Activated CD4-positive, alpha-beta T cell treated with anti-CD3 and anti-CD28 coated beads, Interleukin-2, amount 10 ng/mL, durations not matched to agents 7 days and 5 days (primary cell): ENCODE measurements at regions not wholly inside any gene's neighbourhood (a gene's known extent, or its start where the extent isn't known, plus 50 kb on each side); places are given as distances from the start of the nearest gene placed in this dataset.

Experiments used
- CTCF ChIA-PET: fragments of 350-600 bp; sonication (Branson Sonifier 250); formaldehyde crosslinking; loops from one replicate; lab custom pipeline; 2021; ENCODE audit warnings: antibody characterized with exemption; lab: Charles Lee
- POLR2A ChIA-PET: fragments of 350-600 bp; sonication (Branson Sonifier 250); formaldehyde crosslinking; loops from one replicate; lab custom pipeline; 2021; ENCODE audit warnings: antibody characterized with exemption; lab: Charles Lee
- DNase-seq: peaks from one replicate; pipeline ENCODE4 v3.0.0-alpha.2; 2020
- H3K27ac Mint-ChIP-seq: one replicate; pipeline ENCODE4 v1.8.0; 2021; ENCODE audit warnings: mild to moderate bottlenecking, moderate library complexity, mixed read lengths
- H3K27me3 Mint-ChIP-seq: one replicate; pipeline ENCODE4 v1.8.0; 2021; ENCODE audit warnings: mixed read lengths
- H3K36me3 Mint-ChIP-seq: one replicate; pipeline ENCODE4 v1.8.0; 2021; ENCODE audit warnings: low read depth, mixed read lengths
- H3K4me1 Mint-ChIP-seq: one replicate; pipeline ENCODE4 v1.8.0; 2021; ENCODE audit warnings: mixed read lengths
- H3K4me3 Mint-ChIP-seq: one replicate; pipeline ENCODE4 v1.8.0; 2021; ENCODE audit warnings: mild to moderate bottlenecking, moderate library complexity, mixed read lengths
- H3K9me3 Mint-ChIP-seq: one replicate; pipeline ENCODE4 v1.8.0; 2021; ENCODE audit warnings: mixed read lengths

DNA sequence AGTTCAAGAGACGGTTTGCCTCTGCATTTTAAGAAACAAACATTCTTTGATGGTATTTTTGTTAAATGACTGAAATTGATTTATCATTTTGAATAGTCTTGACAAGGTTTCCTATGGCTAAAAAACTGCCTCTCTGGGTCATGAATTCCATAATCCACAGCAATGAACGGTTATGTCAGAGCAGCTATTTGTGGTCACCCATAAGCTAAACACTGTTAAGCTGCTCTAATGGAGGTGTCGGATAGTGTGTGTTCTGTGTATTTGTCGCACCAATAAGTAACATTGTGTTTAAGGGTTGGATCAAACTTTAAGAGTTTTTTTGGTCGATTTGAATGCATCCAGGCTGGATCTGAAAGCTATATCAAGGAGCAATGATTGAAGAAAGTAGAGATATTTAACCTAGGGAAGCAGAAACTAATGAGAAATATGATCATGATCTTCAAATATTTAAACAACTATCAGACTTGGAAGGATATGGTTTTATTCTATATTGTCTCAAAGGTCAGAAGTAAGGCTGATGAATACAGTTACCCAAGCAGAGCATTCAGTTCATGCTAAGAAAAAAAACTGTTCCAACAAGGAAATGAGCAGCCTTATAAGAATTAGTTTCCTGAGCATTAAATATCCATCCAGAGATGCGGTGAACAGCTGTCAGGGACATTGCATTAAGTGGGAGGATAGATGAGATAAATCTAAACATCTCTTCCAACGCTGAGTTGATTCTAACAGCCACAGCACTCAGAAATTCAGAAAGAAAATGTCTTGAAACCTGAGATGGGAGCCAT lies 232.3 kb upstream of the RPS6KA3 start:
- Mint-ChIP-seq H3K4me1 (peaks cover 25% of the 10 kb centered on the region), H3K27me3 (peaks cover 36% of the 10 kb centered on the region), H3K27ac (no peak overlapping the region), H3K36me3 (no peaks in the 10 kb centered on the region), H3K9me3 (no peaks in the 10 kb centered on the region), H3K4me3 (no peak overlapping the region)
- CTCF ChIA-PET, result interaction anchor here (1.2 kb wide), 1 partner anchor 243 kb away, joined by 4 read pairs; no protein-coding TSS in a partner anchor
- no peak for DNase-seq
- POLR2A ChIA-PET, result interaction anchor here (0.6 kb wide), 1 partner anchor 32 kb away, joined by 3 read pairs; no protein-coding TSS in a partner anchor

DNA sequence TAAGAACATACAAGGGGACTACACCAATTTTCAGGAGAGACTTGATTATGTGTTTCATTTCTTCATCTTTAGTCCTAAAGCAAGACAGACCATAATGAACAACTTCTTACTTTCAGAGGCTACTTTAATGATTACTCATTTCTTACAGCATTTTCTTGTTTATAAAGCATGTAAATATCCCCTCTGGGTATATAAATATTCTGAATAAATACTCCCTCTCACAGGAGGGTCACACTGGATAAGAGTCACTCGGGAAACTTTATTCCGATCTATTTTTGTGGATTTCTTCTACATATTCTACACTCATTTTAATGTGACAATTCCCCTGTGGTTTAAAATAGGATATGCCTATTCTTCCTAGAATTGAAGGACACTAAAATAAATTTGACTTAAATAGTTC lies 228.9 kb upstream of the RPS6KA3 start:
- H3K27ac Mint-ChIP-seq, result no peak overlapping the region
- ChIA-PET POLR2A (no interaction called here), CTCF (no interaction called here)
- H3K4me3 Mint-ChIP-seq, result no peak overlapping the region
- no peaks in the 10 kb centered on the region for H3K36me3 Mint-ChIP-seq
- H3K4me1 Mint-ChIP-seq, result peaks cover 18% of the 10 kb centered on the region
- H3K9me3 Mint-ChIP-seq, result no peaks in the 10 kb centered on the region
- no peak for DNase-seq
- peaks cover 18% of the 10 kb centered on the region for H3K27me3 Mint-ChIP-seq

- H3K27ac Mint-ChIP-seq, result no peak overlapping the region
- no peaks in the 10 kb centered on the region for H3K27me3 Mint-ChIP-seq
- no peaks in the 10 kb centered on the region for H3K9me3 Mint-ChIP-seq
- H3K36me3 Mint-ChIP-seq, result no peaks in the 10 kb centered on the region
- H3K4me3 Mint-ChIP-seq, result no peak overlapping the region
- DNase-seq, result no peak
- ChIA-PET POLR2A (no interaction called here), CTCF (interaction anchor here (0.7 kb wide), 1 partner anchor 21 kb away, joined by 3 read pairs; no protein-coding TSS in a partner anchor)
- H3K4me1 Mint-ChIP-seq, result no peaks in the 10 kb centered on the region
These were observed 221.8 kb upstream of the RPS6KA3 start for GRCh38 chrX:20488473-20488872.

GRCh38 chrX:20487227-20487626 lies 220.5 kb upstream of the RPS6KA3 start:
- DNase-seq, result no peak
- ChIA-PET CTCF (interaction anchor here (1.2 kb wide), 1 partner anchor 20 kb away, joined by 3 read pairs; no protein-coding TSS in a partner anchor), POLR2A (no interaction called here)
- H3K27me3 Mint-ChIP-seq, result no peaks in the 10 kb centered on the region
- H3K4me1 Mint-ChIP-seq, result no peaks in the 10 kb centered on the region
- H3K9me3 Mint-ChIP-seq, result no peaks in the 10 kb centered on the region
- no peak overlapping the region for H3K4me3 Mint-ChIP-seq
- H3K36me3 Mint-ChIP-seq, result no peaks in the 10 kb centered on the region
- no peak overlapping the region for H3K27ac Mint-ChIP-seq

DNA sequence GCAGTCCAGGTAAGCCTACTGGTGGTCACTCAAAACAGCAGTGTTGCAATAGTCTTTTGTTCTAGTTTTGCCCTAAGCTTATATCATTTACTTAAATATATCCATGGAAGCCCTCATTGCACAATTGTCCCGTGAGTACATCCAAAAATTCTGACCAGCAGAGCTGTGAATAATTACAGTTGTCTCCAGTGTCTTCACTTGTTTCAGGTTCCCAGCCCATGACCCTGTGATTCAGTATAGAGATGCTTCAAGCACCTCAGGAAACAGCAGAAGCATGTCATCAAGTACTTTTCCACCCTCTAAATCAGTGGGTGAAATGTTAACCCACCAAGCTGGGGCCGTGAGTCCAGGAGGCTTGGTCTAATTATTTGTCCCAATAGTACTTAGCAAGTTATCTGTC lies 214.9 kb upstream of the RPS6KA3 start:
- H3K27me3 Mint-ChIP-seq, result peaks cover 6% of the 10 kb centered on the region
- H3K36me3 Mint-ChIP-seq, result no peaks in the 10 kb centered on the region
- DNase-seq, result no peak
- no peak overlapping the region for H3K27ac Mint-ChIP-seq
- H3K4me3 Mint-ChIP-seq, result no peak overlapping the region
- POLR2A ChIA-PET, result no interaction called here
- CTCF ChIA-PET, result no interaction called here
- H3K9me3 Mint-ChIP-seq, result no peaks in the 10 kb centered on the region
- H3K4me1 Mint-ChIP-seq, result no peaks in the 10 kb centered on the region

DNA sequence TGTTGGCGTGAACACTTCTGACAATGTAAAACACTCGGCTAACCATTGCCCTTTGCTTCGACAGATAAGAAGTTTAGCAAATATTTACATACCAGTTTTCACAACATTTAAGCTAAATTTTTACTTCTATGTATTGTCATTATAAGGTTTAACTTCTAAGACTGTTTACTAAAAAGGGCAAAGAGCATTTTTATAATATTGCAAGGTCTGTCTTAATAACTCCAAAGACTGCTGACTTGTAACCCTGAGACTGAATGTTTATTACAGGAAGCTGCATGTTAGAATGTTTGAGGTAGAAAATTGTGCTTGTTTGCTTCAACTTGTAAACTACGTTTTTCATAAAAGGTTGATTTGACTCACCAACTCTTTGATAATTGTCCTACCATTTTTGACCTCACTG lies 213.2 kb upstream of the RPS6KA3 start:
- DNase-seq, result no peak
- no peaks in the 10 kb centered on the region for H3K36me3 Mint-ChIP-seq
- H3K9me3 Mint-ChIP-seq, result no peaks in the 10 kb centered on the region
- no peak overlapping the region for H3K4me3 Mint-ChIP-seq
- ChIA-PET POLR2A (no interaction called here), CTCF (no interaction called here)
- no peaks in the 10 kb centered on the region for H3K4me1 Mint-ChIP-seq
- peaks cover 6% of the 10 kb centered on the region for H3K27me3 Mint-ChIP-seq
- no peak overlapping the region for H3K27ac Mint-ChIP-seq

GRCh38 chrX:20479048-20479447 lies 212.3 kb upstream of the RPS6KA3 start:
- H3K27ac Mint-ChIP-seq, result no peak overlapping the region
- no peak overlapping the region for H3K4me3 Mint-ChIP-seq
- no peaks in the 10 kb centered on the region for H3K4me1 Mint-ChIP-seq
- ChIA-PET POLR2A (no interaction called here), CTCF (no interaction called here)
- no peaks in the 10 kb centered on the region for H3K9me3 Mint-ChIP-seq
- DNase-seq, result no peak
- H3K27me3 Mint-ChIP-seq, result peaks cover 6% of the 10 kb centered on the region
- H3K36me3 Mint-ChIP-seq, result no peaks in the 10 kb centered on the region

GRCh38 chrX:20477836-20478524 lies 211.3 kb upstream of the RPS6KA3 start:
- H3K27ac Mint-ChIP-seq, result no peak overlapping the region
- no peaks in the 10 kb centered on the region for H3K9me3 Mint-ChIP-seq
- no peak for DNase-seq
- POLR2A ChIA-PET, result no interaction called here
- CTCF ChIA-PET, result no interaction called here
- no peak overlapping the region for H3K4me3 Mint-ChIP-seq
- H3K27me3 Mint-ChIP-seq, result peaks cover 6% of the 10 kb centered on the region
- no peaks in the 10 kb centered on the region for H3K36me3 Mint-ChIP-seq
- no peaks in the 10 kb centered on the region for H3K4me1 Mint-ChIP-seq

DNA sequence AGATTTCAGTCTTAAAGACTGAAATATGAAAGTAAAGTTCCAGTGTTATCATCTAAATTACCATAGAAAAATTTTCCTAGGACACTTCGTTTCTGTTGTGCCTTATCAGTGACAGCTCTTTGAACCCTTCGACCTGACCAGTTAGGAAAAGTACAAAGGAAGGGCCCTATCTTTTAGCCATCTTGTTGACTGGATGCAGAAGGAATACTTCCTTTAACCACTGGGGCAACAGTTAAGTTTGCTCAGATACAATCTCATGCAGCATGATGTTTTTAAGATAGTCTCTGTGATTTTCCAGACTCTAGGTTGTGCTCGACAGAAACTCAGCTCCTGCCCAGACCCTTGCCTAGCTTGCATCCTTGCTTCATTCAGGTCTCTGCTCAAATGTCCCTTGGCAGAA lies 210.5 kb upstream of the RPS6KA3 start:
- ChIA-PET CTCF (no interaction called here), POLR2A (no interaction called here)
- no peak overlapping the region for H3K4me3 Mint-ChIP-seq
- peaks cover 6% of the 10 kb centered on the region for H3K27me3 Mint-ChIP-seq
- no peak overlapping the region for H3K27ac Mint-ChIP-seq
- H3K9me3 Mint-ChIP-seq, result no peaks in the 10 kb centered on the region
- H3K36me3 Mint-ChIP-seq, result no peaks in the 10 kb centered on the region
- DNase-seq, result no peak
- no peaks in the 10 kb centered on the region for H3K4me1 Mint-ChIP-seq

- H3K27me3 Mint-ChIP-seq, result peaks cover 3% of the 10 kb centered on the region
- no peaks in the 10 kb centered on the region for H3K36me3 Mint-ChIP-seq
- H3K4me1 Mint-ChIP-seq, result no peaks in the 10 kb centered on the region
- ChIA-PET POLR2A (no interaction called here), CTCF (interaction anchor here (1.4 kb wide), 1 partner anchor 47 kb away, joined by 3 read pairs; no protein-coding TSS in a partner anchor)
- no peak overlapping the region for H3K4me3 Mint-ChIP-seq
- no peak for DNase-seq
- H3K27ac Mint-ChIP-seq, result no peak overlapping the region
- H3K9me3 Mint-ChIP-seq, result no peaks in the 10 kb centered on the region
These were observed 206.0 kb upstream of the RPS6KA3 start for GRCh38 chrX:20472620-20473258.

DNA sequence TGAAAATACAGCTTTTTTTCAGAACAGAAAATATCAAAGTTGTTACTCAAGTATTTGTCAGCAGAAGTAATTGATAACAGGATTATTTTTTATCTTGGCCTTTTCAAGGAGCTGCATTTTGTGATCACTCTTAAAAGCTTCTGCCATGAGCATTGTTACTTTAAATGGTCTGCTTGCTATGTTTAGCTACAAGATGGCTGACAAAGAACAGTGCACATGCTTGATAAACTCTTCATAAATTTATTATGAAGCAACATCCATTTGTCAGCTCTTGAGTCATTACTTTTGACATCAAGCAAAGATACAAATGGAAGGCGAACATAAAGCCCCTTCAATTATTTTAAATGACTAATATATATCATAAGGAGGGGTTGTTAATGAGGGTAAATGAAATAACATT lies 205.4 kb upstream of the RPS6KA3 start:
- H3K4me3 Mint-ChIP-seq, result no peak overlapping the region
- no peak overlapping the region for H3K27ac Mint-ChIP-seq
- no peaks in the 10 kb centered on the region for H3K36me3 Mint-ChIP-seq
- ChIA-PET POLR2A (no interaction called here), CTCF (interaction anchor here (0.8 to 1.4 kb wide), 2 partner anchors 47 to 58 kb away, joined by 3 read pairs; no protein-coding TSS in a partner anchor)
- no peak for DNase-seq
- H3K27me3 Mint-ChIP-seq, result peaks cover 3% of the 10 kb centered on the region
- no peaks in the 10 kb centered on the region for H3K4me1 Mint-ChIP-seq
- H3K9me3 Mint-ChIP-seq, result no peaks in the 10 kb centered on the region

DNA sequence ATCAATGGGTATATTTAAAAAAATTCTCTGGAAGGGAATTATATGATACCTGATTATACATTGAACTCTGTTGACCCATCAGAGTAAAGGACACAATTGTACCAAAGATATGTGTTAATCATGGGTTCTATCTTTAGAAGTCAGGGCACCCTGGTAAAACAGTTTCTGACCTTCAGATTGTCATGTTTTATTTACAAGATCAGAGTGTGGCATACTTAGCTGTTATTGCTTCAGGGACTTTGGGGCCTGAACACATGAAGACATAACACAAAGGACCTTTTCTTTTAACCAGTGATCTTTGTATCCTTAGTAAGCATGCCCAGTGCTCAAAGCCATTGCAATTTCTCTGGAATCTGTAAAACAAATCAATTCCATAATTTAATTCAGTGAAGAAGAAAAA lies 204.8 kb upstream of the RPS6KA3 start:
- no peaks in the 10 kb centered on the region for H3K4me1 Mint-ChIP-seq
- ChIA-PET CTCF (interaction anchor here (0.8 to 1.4 kb wide), 2 partner anchors 48 to 57 kb away, joined by 3 read pairs; no protein-coding TSS in a partner anchor), POLR2A (no interaction called here)
- H3K36me3 Mint-ChIP-seq, result no peaks in the 10 kb centered on the region
- no peak for DNase-seq
- no peak overlapping the region for H3K27ac Mint-ChIP-seq
- no peak overlapping the region for H3K4me3 Mint-ChIP-seq
- H3K9me3 Mint-ChIP-seq, result no peaks in the 10 kb centered on the region
- no peaks in the 10 kb centered on the region for H3K27me3 Mint-ChIP-seq
